IMR-90 (cell line): ENCODE measurements at regions not wholly inside any gene's neighbourhood (a gene's known extent, or its start where the extent isn't known, plus 50 kb on each side); places are given as distances from the start of the nearest gene placed in this dataset.

Experiments
- ATAC-seq: fragments of 200-7000 bp; cut with Tn5 transposase; 2 replicates; pipeline ENCODE4 v1.9.1; 2020; ENCODE audit warnings: low read depth, mild to moderate bottlenecking, moderate library complexity
- BruUV-seq: library from RNA; stranded (reverse); fragments of 400-500 nt; replicated peaks from 2 replicates; lab custom pipeline; 2021; lab: Mats Ljungman, UMichigan
- CTCF ChIA-PET: fragments of 300-600 bp; formaldehyde crosslinking; extraction: SDS; loops from one replicate; lab custom pipeline; 2021; ENCODE audit warnings: antibody characterized with exemption; lab: Yijun Ruan, JAX
- POLR2A ChIA-PET: fragments of 300-600 bp; sonication (Branson Sonifier 250); formaldehyde crosslinking; loops from one replicate; lab custom pipeline; 2022; ENCODE audit warnings: antibody characterized with exemption; ENCODE audit not compliant: unreplicated experiment; lab: Charles Lee
- DNase-seq: peaks from one replicate; pipeline ENCODE4 v3.0.0; 2013
- H2AFZ ChIP-seq: replicated peaks from 2 replicates; pipeline ENCODE3; 2013; ENCODE audit warnings: low read length, mild to moderate bottlenecking; ENCODE audit not compliant: poor library complexity
- H2AK5ac ChIP-seq: 2 replicates; pipeline ENCODE4 v1.6.1; 2013; ENCODE audit warnings: low read depth, low read length, inconsistent platforms
- H2AK9ac ChIP-seq: replicated peaks from 2 replicates; pipeline ENCODE3; 2013; ENCODE audit warnings: mild to moderate bottlenecking, low read depth, low read length, moderate library complexity; ENCODE audit not compliant: poor library complexity
- H2BK120ac ChIP-seq: 2 replicates; pipeline ENCODE4 v1.6.1; 2013; ENCODE audit warnings: low read depth, low read length, inconsistent platforms
- H2BK15ac ChIP-seq: 3 replicates; pipeline ENCODE4 v1.6.1; 2013; ENCODE audit warnings: low read depth, low read length, inconsistent platforms
- H2BK20ac ChIP-seq: 2 replicates; pipeline ENCODE4 v1.6.1; 2013; ENCODE audit warnings: low read depth, mild to moderate bottlenecking, inconsistent platforms, low read length, moderate library complexity
- H2BK5ac ChIP-seq: 2 replicates; pipeline ENCODE4 v1.6.1; 2013; ENCODE audit warnings: mild to moderate bottlenecking, low read depth, low read length, inconsistent platforms; ENCODE audit not compliant: poor library complexity, severe bottlenecking
- H3K14ac ChIP-seq: replicated peaks from 2 replicates; pipeline ENCODE4 v1.6.1; 2013; ENCODE audit warnings: low read depth, low read length, inconsistent platforms
- H3K18ac ChIP-seq: 2 replicates; pipeline ENCODE4 v1.6.1; 2013; ENCODE audit warnings: low read depth, low read length, control low read depth
- H3K23ac ChIP-seq: 2 replicates; pipeline ENCODE4 v1.6.1; 2013; ENCODE audit warnings: low read depth, low read length, inconsistent platforms
- H3K27ac ChIP-seq: 2 replicates; pipeline ENCODE4 v1.5.1; 2013; ENCODE audit warnings: mild to moderate bottlenecking, control low read depth, low read length; ENCODE audit not compliant: insufficient read depth
- H3K27me3 ChIP-seq: 2 replicates; pipeline ENCODE4 v1.6.1; 2013; ENCODE audit warnings: low read length; ENCODE audit not compliant: control insufficient read depth, insufficient read depth
- H3K36me3 ChIP-seq: 2 replicates; pipeline ENCODE4 v1.6.1; 2013; ENCODE audit warnings: low read length, mixed read lengths; ENCODE audit not compliant: control insufficient read depth, insufficient read depth
- H3K4ac ChIP-seq: 2 replicates; pipeline ENCODE4 v1.6.1; 2013; ENCODE audit warnings: low read depth, low read length, inconsistent platforms
- H3K4me1 ChIP-seq: 2 replicates; pipeline ENCODE4 v1.6.1; 2013; ENCODE audit warnings: low read length, mixed read lengths; ENCODE audit not compliant: control insufficient read depth, insufficient read depth
- H3K4me2 ChIP-seq: 2 replicates; pipeline ENCODE4 v1.6.1; 2013; ENCODE audit warnings: low read depth, mild to moderate bottlenecking, control low read depth, low read length, moderate library complexity
- H3K4me3 ChIP-seq: 2 replicates; pipeline ENCODE4 v1.5.1; 2013; ENCODE audit warnings: low read depth, mild to moderate bottlenecking, control low read depth, low read length, moderate library complexity; ENCODE audit not compliant: insufficient read depth
- H3K56ac ChIP-seq: 2 replicates; pipeline ENCODE4 v1.6.1; 2013; ENCODE audit warnings: low read length, inconsistent platforms; ENCODE audit not compliant: insufficient read depth; ENCODE audit errors: extremely low read depth
- H3K79me1 ChIP-seq, 2 experiments: 2 replicates each; pipeline ENCODE4 v1.6.1; 2013; ENCODE audit warnings: low read length in 2 of 2, inconsistent platforms in 1 of 2, low read depth in 1 of 2
- H3K9ac ChIP-seq: 2 replicates; pipeline ENCODE4 v1.6.1; 2013; ENCODE audit warnings: low read depth, low read length, control low read depth
- H3K9me1 ChIP-seq: 2 replicates; pipeline ENCODE4 v1.6.1; 2013; ENCODE audit warnings: low read length, inconsistent platforms; ENCODE audit not compliant: insufficient read depth
- H3K9me3 ChIP-seq: 2 replicates; pipeline ENCODE4 v1.6.1; 2013; ENCODE audit warnings: low read length; ENCODE audit not compliant: control insufficient read depth, insufficient read depth
- H4K20me1 ChIP-seq: 2 replicates; pipeline ENCODE4 v1.6.1; 2013; ENCODE audit warnings: low read length, inconsistent platforms; ENCODE audit not compliant: insufficient read depth
- H4K5ac ChIP-seq: 2 replicates; pipeline ENCODE4 v1.6.1; 2013; ENCODE audit warnings: mild to moderate bottlenecking, low read depth, low read length, control low read depth
- H4K8ac ChIP-seq, 2 experiments: 2 replicates each; pipeline ENCODE4 v1.6.1; 2013; ENCODE audit warnings: low read depth in 2 of 2, low read length in 2 of 2, control low read depth in 1 of 2, inconsistent platforms in 1 of 2
- H4K91ac ChIP-seq: 2 replicates; pipeline ENCODE4 v1.6.1; 2013; ENCODE audit warnings: low read depth, low read length, inconsistent platforms; ENCODE audit not compliant: insufficient read depth
- CTCF ChIP-seq: conservative IDR thresholded peaks from 2 replicates; pipeline ENCODE4 v1.5.1; 2012; ENCODE audit warnings: mild to moderate bottlenecking, low read depth, low read length, improper control_type of control experiment
- dilution Hi-C: fragments of 300-500 bp; cut with HindIII; formaldehyde crosslinking; loops from one replicate; pipeline ENCODE4 v1.14.3; 2018; ENCODE audit warnings: low sequenced_read_pairs; ENCODE audit not compliant: unreplicated experiment
- in situ Hi-C: fragments of 300-500 bp; cut with MboI; formaldehyde crosslinking; loops from 3 replicates; pipeline ENCODE4 v1.14.3; 2019; ENCODE audit warnings: low sequenced_read_pairs, inconsistent platforms, mixed read lengths
- intact Hi-C: fragments of 100-400 bp; cut with micrococcal nuclease; formaldehyde crosslinking; loops from 2 replicates; pipeline ENCODE4 v1.10.0; 2022

GRCh38 chr10:65090991-65091390 is 1569.8 kb downstream of the REEP3 start:
- no peaks in the 10 kb centered on the region for H3K4me1 ChIP-seq
- H3K9me1 ChIP-seq: no peaks in the 10 kb centered on the region
- no peak overlapping the region for H3K56ac ChIP-seq
- no peak for TF ChIP-seq CTCF
- ChIA-PET CTCF (no interaction called here), POLR2A (no interaction called here)
- H3K79me1 ChIP-seq: no peaks in the 10 kb centered on the region
- H3K4ac ChIP-seq: no peak overlapping the region
- H3K4me2 ChIP-seq: no peak overlapping the region
- no peak overlapping the region for H3K27ac ChIP-seq
- no peaks in the 10 kb centered on the region for H3K27me3 ChIP-seq
- H4K91ac ChIP-seq: no peak overlapping the region
- H3K9ac ChIP-seq: no peak overlapping the region
- no peak overlapping the region for H3K4me3 ChIP-seq
- no peak overlapping the region for H2BK20ac ChIP-seq
- H4K8ac ChIP-seq: no peak overlapping the region
- H2AK5ac ChIP-seq: no peak overlapping the region
- peaks cover 3% of the 10 kb centered on the region for H3K9me3 ChIP-seq
- in situ Hi-C loops: no loop called here
- H4K20me1 ChIP-seq: no peaks in the 10 kb centered on the region
- H3K23ac ChIP-seq: no peak overlapping the region
- ATAC-seq (no peak), DNase-seq (no peak)
- dilution Hi-C loops: no loop called here
- H2BK120ac ChIP-seq: no peak overlapping the region
- no peak overlapping the region for H2AK9ac ChIP-seq
- H3K36me3 ChIP-seq: no peaks in the 10 kb centered on the region
- no peak overlapping the region for H2AFZ ChIP-seq
- no peak overlapping the region for H3K14ac ChIP-seq
- no peak overlapping the region for H2BK15ac ChIP-seq
- intact Hi-C loops: no loop called here
- no peak overlapping the region for H3K18ac ChIP-seq
- no peak overlapping the region for H2BK5ac ChIP-seq
- H4K5ac ChIP-seq: no peak overlapping the region
- no TSS peak for BruUV-seq
